ENCODE measurements at regions not wholly inside any gene's neighbourhood (a gene's known extent, or its start where the extent isn't known, plus 50 kb on each side); places are given as distances from the start of the nearest gene placed in this dataset.

DNA sequence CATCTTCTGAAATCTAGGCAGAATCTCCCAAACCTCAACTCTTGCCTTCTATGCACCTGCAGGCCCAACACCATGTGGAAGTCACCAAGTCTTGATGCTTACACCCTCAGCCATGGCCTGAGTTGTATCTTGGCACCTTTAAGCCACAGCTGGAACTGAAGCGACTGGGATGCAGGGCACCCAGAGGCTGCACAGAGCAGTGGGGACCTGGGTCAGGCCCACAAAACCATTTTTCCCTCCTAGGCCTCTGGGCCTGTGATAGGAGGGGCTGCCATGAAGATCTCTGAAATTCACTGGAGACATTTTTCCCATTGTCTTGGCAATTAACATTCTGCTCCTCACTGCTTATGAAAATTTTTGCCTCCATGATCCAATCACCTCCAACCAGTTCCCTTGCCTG lies 1388.5 kb downstream of the ADGRL3 start:
- Mint-ChIP-seq H3K27me3 (ENCODE audit: low read depth) (no peaks in the 10 kb centered on the region), H3K4me3 (no peak overlapping the region), H3K4me1 (no peaks in the 10 kb centered on the region), H3K27ac (ENCODE audit: unreplicated experiment) (no peak overlapping the region), H3K9me3 (peaks cover 7% of the 10 kb centered on the region), H3K36me3 (ENCODE audit: low read depth) (peaks cover 2% of the 10 kb centered on the region)
- TF ChIP-seq, protein P1, sequence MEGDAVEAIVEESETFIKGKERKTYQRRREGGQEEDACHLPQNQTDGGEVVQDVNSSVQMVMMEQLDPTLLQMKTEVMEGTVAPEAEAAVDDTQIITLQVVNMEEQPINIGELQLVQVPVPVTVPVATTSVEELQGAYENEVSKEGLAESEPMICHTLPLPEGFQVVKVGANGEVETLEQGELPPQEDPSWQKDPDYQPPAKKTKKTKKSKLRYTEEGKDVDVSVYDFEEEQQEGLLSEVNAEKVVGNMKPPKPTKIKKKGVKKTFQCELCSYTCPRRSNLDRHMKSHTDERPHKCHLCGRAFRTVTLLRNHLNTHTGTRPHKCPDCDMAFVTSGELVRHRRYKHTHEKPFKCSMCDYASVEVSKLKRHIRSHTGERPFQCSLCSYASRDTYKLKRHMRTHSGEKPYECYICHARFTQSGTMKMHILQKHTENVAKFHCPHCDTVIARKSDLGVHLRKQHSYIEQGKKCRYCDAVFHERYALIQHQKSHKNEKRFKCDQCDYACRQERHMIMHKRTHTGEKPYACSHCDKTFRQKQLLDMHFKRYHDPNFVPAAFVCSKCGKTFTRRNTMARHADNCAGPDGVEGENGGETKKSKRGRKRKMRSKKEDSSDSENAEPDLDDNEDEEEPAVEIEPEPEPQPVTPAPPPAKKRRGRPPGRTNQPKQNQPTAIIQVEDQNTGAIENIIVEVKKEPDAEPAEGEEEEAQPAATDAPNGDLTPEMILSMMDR (conservative IDR thresholded peaks at IDR 0.05) = no peak
- no peak for DNase-seq (ENCODE audit: low read depth, low spot score)

- no peak overlapping the region for H3K27ac Mint-ChIP-seq (ENCODE audit: unreplicated experiment)
- no peak for DNase-seq (ENCODE audit: low read depth, low spot score)
- H3K4me3 Mint-ChIP-seq = no peak overlapping the region
- H3K27me3 Mint-ChIP-seq (ENCODE audit: low read depth) = no peaks in the 10 kb centered on the region
- TF ChIP-seq, protein P1 (conservative IDR thresholded peaks at IDR 0.05) = no peak
- H3K36me3 Mint-ChIP-seq (ENCODE audit: low read depth) = no peaks in the 10 kb centered on the region
- peaks cover 3% of the 10 kb centered on the region for H3K9me3 Mint-ChIP-seq
- no peaks in the 10 kb centered on the region for H3K4me1 Mint-ChIP-seq
Observed at GRCh38 chr4:62571494-62571893, 1371.4 kb downstream of the ADGRL3 start.

DNA sequence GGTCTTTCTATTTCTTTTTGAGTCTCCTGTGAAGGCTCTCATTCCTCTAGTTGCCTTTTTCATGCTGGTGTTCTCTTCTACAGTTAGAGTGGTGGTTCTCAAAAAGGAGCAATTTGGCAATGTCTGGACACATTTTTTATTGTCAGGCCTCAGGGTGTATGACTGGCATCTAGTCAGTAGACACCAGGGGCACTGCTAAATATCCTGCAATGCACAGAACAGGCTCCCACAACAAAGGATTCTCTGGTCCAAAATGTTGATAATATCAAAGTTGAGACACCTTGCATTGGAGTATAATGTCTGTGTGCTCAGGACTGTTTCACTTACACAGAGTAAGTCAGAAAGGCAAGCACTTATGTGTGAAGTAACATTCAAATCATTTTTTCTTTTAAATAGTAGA lies 1360.7 kb downstream of the ADGRL3 start:
- no peak overlapping the region for H3K4me3 Mint-ChIP-seq
- H3K27me3 Mint-ChIP-seq (ENCODE audit: low read depth) = no peaks in the 10 kb centered on the region
- H3K36me3 Mint-ChIP-seq (ENCODE audit: low read depth) = no peaks in the 10 kb centered on the region
- no peak for DNase-seq (ENCODE audit: low read depth, low spot score)
- H3K9me3 Mint-ChIP-seq = peaks cover under 1% of the 10 kb centered on the region
- TF ChIP-seq, protein P1 (conservative IDR thresholded peaks at IDR 0.05) = no peak
- H3K27ac Mint-ChIP-seq (ENCODE audit: unreplicated experiment) = no peak overlapping the region
- no peaks in the 10 kb centered on the region for H3K4me1 Mint-ChIP-seq

DNA sequence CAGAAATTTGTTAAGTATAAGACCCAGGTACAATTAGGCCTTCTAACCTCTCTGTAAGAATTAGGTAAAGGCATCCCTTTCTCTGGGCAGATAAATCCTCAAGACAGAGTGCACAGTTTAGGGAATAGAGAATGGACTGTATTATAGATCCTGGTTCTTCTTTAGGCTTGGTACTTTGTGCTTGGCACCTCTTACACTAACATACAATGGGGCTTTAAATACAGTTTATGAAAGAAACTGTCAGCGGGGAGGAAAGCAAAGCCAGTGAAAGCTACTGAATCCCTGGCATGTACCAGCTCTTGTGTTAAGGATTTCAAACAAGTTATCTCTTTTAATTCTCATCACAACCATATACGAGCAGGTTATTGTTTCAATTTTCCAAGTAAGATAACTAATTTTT lies 1350.0 kb downstream of the ADGRL3 start:
- H3K36me3 Mint-ChIP-seq (ENCODE audit: low read depth) = no peaks in the 10 kb centered on the region
- no peak overlapping the region for H3K4me3 Mint-ChIP-seq
- H3K27ac Mint-ChIP-seq (ENCODE audit: unreplicated experiment) = no peak overlapping the region
- H3K9me3 Mint-ChIP-seq = no peaks in the 10 kb centered on the region
- H3K27me3 Mint-ChIP-seq (ENCODE audit: low read depth) = no peaks in the 10 kb centered on the region
- no peak for DNase-seq (ENCODE audit: low read depth, low spot score)
- H3K4me1 Mint-ChIP-seq = peaks cover 20% of the 10 kb centered on the region
- TF ChIP-seq, protein P1 (conservative IDR thresholded peaks at IDR 0.05) = no peak

- Mint-ChIP-seq H3K9me3 (no peaks in the 10 kb centered on the region), H3K36me3 (ENCODE audit: low read depth) (no peaks in the 10 kb centered on the region), H3K4me1 (peaks cover 20% of the 10 kb centered on the region), H3K27me3 (ENCODE audit: low read depth) (no peaks in the 10 kb centered on the region), H3K27ac (ENCODE audit: unreplicated experiment) (no peak overlapping the region), H3K4me3 (no peak overlapping the region)
- TF ChIP-seq, protein P1 (conservative IDR thresholded peaks at IDR 0.05) = no peak
- no peak for DNase-seq (ENCODE audit: low read depth, low spot score)
Observed at GRCh38 chr4:62549601-62550000, 1349.5 kb downstream of the ADGRL3 start.

GRCh38 chr4:62548765-62549164 lies 1348.6 kb downstream of the ADGRL3 start:
- DNase-seq (ENCODE audit: low read depth, low spot score) = no peak
- H3K4me3 Mint-ChIP-seq = no peak overlapping the region
- H3K27me3 Mint-ChIP-seq (ENCODE audit: low read depth) = no peaks in the 10 kb centered on the region
- no peak overlapping the region for H3K27ac Mint-ChIP-seq (ENCODE audit: unreplicated experiment)
- H3K36me3 Mint-ChIP-seq (ENCODE audit: low read depth) = no peaks in the 10 kb centered on the region
- TF ChIP-seq, protein P1 (conservative IDR thresholded peaks at IDR 0.05) = no peak
- no peaks in the 10 kb centered on the region for H3K9me3 Mint-ChIP-seq
- peaks cover 20% of the 10 kb centered on the region for H3K4me1 Mint-ChIP-seq

All from neural crest cell (in vitro differentiated cells).